ENCODE measurements at regions not wholly inside any gene's neighbourhood (a gene's known extent, or its start where the extent isn't known, plus 50 kb on each side); places are given as distances from the start of the nearest gene placed in this dataset.

DNA sequence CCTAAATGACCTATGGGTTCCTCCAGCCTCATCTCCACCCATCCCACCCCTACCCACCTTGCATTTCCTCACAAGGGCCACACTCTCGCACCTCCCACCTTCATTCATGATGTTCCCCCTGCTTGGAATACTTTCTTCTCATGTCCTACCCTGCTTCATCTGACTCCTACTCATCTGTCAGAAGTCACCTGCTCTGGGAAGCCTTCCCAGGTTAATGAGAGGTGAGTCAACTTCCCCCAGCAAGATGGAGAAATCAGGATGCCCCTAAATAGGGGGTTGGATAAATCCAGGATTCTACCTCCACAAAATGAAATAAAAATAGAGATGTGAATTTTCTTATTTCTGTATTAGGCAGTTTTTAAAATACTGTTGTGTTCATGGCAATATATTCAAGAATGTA is 51.0 kb upstream of the WSB1 start:
- DNase-seq (ENCODE audit: low read depth in 2 of 2): no peak

DNA sequence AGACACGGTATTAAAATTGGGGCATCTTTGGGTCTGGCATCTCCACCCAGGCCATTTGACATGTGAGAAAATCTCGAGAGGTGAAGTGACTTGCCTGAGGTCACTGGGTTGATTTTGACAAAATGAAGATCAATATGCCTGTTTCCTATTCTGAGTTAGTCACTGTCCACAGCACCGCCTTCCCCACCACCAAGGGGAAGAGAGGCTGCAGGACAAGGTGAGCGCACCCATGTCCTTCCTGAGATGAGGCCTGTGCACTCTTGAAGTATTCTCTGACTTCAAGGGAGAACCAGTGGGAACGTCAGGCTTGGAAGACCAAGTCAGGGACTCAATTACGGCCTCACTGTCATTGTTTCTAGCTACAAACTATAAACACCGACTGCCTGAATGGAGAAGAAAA is 49.9 kb upstream of the WSB1 start:
- DNase-seq (ENCODE audit: low read depth in 2 of 2): no peak
